ENCODE measurements at regions not wholly inside any gene's neighbourhood (a gene's known extent, or its start where the extent isn't known, plus 50 kb on each side); places are given as distances from the start of the nearest gene placed in this dataset.

GRCh38 chr18:77785415-77785975, 535.8 kb downstream of the GALR1 start:
- H3K27me3 ChIP-seq (ENCODE audit: control insufficient read depth, insufficient read depth, low read length), result no peaks in the 10 kb centered on the region
- CTCF ChIA-PET, result no interaction called here
- H3K36me3 ChIP-seq (ENCODE audit: control insufficient read depth, insufficient read depth, low read length), result no peaks in the 10 kb centered on the region
- no peak for TF ChIP-seq CTCF (IDR thresholded peaks at IDR 0.05; ENCODE audit: insufficient read depth, low read depth, low read length)
- no peak overlapping the region for H3K4me3 ChIP-seq (ENCODE audit: low read depth, low read length)
- no peak for DNase-seq (ENCODE audit: low read depth)
- POLR2A ChIA-PET, result no interaction called here

GRCh38 chr18:77803024-77803423, 553.4 kb downstream of the GALR1 start:
- DNase-seq (ENCODE audit: low read depth), result no peak
- H3K4me3 ChIP-seq (ENCODE audit: low read depth, low read length), result no peak overlapping the region
- CTCF ChIA-PET, result no interaction called here
- no peaks in the 10 kb centered on the region for H3K36me3 ChIP-seq (ENCODE audit: control insufficient read depth, insufficient read depth, low read length)
- POLR2A ChIA-PET, result no interaction called here
- no peaks in the 10 kb centered on the region for H3K27me3 ChIP-seq (ENCODE audit: control insufficient read depth, insufficient read depth, low read length)
- no peak for TF ChIP-seq CTCF (IDR thresholded peaks at IDR 0.05; ENCODE audit: insufficient read depth, low read depth, low read length)

GRCh38 chr18:77804382-77804781, 554.7 kb downstream of the GALR1 start:
- Histone ChIP-seq H3K27me3 (ENCODE audit: control insufficient read depth, insufficient read depth, low read length) (no peaks in the 10 kb centered on the region), H3K4me3 (ENCODE audit: low read depth, low read length) (no peak overlapping the region), H3K36me3 (ENCODE audit: control insufficient read depth, insufficient read depth, low read length) (no peaks in the 10 kb centered on the region)
- TF ChIP-seq CTCF (IDR thresholded peaks at IDR 0.05; ENCODE audit: insufficient read depth, low read depth, low read length), result no peak
- DNase-seq (ENCODE audit: low read depth), result no peak
- ChIA-PET CTCF (no interaction called here), POLR2A (no interaction called here)

GRCh38 chr18:77807650-77808049, 558.0 kb downstream of the GALR1 start:
- ChIA-PET CTCF (no interaction called here), POLR2A (no interaction called here)
- no peak for DNase-seq (ENCODE audit: low read depth)
- Histone ChIP-seq H3K27me3 (ENCODE audit: control insufficient read depth, insufficient read depth, low read length) (no peaks in the 10 kb centered on the region), H3K36me3 (ENCODE audit: control insufficient read depth, insufficient read depth, low read length) (no peaks in the 10 kb centered on the region), H3K4me3 (ENCODE audit: low read depth, low read length) (no peak overlapping the region)
- TF ChIP-seq CTCF (IDR thresholded peaks at IDR 0.05; ENCODE audit: insufficient read depth, low read depth, low read length), result no peak

- no peak overlapping the region for H3K4me3 ChIP-seq (ENCODE audit: low read depth, low read length)
- H3K27me3 ChIP-seq (ENCODE audit: control insufficient read depth, insufficient read depth, low read length), result no peaks in the 10 kb centered on the region
- ChIA-PET POLR2A (no interaction called here), CTCF (no interaction called here)
- TF ChIP-seq CTCF (IDR thresholded peaks at IDR 0.05; ENCODE audit: insufficient read depth, low read depth, low read length), result no peak
- H3K36me3 ChIP-seq (ENCODE audit: control insufficient read depth, insufficient read depth, low read length), result no peaks in the 10 kb centered on the region
- DNase-seq (ENCODE audit: low read depth), result no peak
Observed at GRCh38 chr18:77811503-77811902, 561.9 kb downstream of the GALR1 start.
